Astrocyte of the cerebellum (primary cell): ENCODE measurements at regions not wholly inside any gene's neighbourhood (a gene's known extent, or its start where the extent isn't known, plus 50 kb on each side); places are given as distances from the start of the nearest gene placed in this dataset.

Experiments used
- DNase-seq: peaks from one replicate; pipeline ENCODE4 v3.0.0-alpha.2; 2011; ENCODE audit warnings: low read depth
- H3K4me3 ChIP-seq: 2 replicates; pipeline ENCODE4 v1.5.1; 2011; ENCODE audit warnings: mild to moderate bottlenecking, low read depth, low read length, moderate library complexity
- CTCF ChIP-seq: IDR thresholded peaks from 2 replicates; pipeline ENCODE4 v1.5.1; 2012; ENCODE audit warnings: low read length, low read depth, moderate library complexity, mild to moderate bottlenecking; ENCODE audit errors: missing control alignments
- in situ Hi-C: cut with HindIII; loops from 2 replicates; pipeline ENCODE4 v1.10.0; 2017; ENCODE audit warnings: low sequenced_read_pairs

- in situ Hi-C loops: no loop called here
- H3K4me3 ChIP-seq: no peak overlapping the region
- no peak for DNase-seq
- TF ChIP-seq CTCF: no peak
Measured at GRCh38 chr9:6123416-6123815, 92.2 kb upstream of the IL33 start.

GRCh38 chr9:6121707-6122106 is 93.9 kb upstream of the IL33 start:
- no peak for TF ChIP-seq CTCF
- H3K4me3 ChIP-seq: no peak overlapping the region
- no peak for DNase-seq
- in situ Hi-C loops: no loop called here

DNA sequence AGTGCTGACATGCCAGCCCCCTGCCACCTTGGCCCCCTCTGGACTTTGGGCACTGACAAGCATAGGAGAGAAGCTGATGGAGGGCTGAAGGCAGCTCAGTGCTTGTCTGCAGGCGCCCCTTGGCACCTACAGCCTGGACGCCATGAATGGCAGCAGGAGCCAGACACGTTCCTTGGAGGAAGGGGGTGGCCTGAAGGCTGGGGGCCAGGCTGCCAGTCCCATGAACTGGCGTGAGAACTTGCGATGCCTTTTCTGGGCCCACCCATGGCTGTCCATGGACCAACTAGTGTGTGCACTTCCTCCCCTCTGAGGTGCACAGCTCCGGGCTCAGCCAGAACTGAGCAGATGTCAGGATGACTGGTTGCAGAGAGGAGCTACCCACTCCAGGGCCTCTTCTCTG is 99.0 kb upstream of the RANBP6 start:
- no peak for TF ChIP-seq CTCF
- no peak for DNase-seq
- in situ Hi-C loops: no loop called here
- no peak overlapping the region for H3K4me3 ChIP-seq

- TF ChIP-seq CTCF: no peak
- H3K4me3 ChIP-seq: no peak overlapping the region
- DNase-seq: no peak
- in situ Hi-C loops: no loop called here
Measured at GRCh38 chr9:6113819-6114218, 98.4 kb upstream of the RANBP6 start.

DNA sequence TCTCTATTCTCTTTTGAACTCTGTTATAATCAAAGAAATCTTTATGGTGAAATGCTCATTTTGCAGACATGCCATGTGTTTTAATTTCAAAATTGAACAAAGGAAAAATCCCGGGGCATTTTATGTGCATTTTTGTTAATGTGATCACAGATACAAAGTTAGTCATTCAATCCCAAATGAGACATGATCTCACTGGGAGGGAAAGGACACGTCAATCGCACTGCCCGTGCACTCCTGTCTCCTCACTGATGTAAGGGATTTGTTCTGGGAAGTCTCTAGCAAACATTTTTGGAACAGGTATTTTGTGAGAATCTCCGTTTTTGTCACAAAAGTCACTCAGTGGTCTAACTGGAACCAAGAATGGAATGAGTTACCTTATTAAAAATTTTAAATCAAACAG is 97.9 kb upstream of the RANBP6 start:
- in situ Hi-C loops: no loop called here
- H3K4me3 ChIP-seq: no peak overlapping the region
- DNase-seq: no peak
- no peak for TF ChIP-seq CTCF

DNA sequence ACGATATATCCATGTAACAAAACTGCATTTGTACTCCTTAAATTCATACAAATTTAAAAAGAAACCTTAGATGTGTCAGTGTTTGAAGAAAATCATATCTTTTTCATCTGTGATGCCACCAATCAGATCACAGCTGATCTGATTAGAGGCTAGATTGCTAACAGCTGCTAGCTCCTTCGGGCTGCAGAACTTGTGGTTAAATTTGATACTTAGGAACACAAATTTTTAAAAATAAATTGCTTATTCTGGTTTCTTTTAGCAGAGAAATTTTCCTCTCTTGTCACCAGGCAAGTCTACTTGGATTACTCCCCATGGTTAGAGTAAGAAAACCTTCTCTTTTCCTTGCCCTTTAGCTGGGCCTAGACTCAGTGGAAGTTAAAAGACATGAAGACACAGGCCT is 94.6 kb upstream of the RANBP6 start:
- in situ Hi-C loops: no loop called here
- DNase-seq: no peak
- no peak for TF ChIP-seq CTCF
- H3K4me3 ChIP-seq: no peak overlapping the region

- in situ Hi-C loops: no loop called here
- no peak for DNase-seq
- no peak overlapping the region for H3K4me3 ChIP-seq
- TF ChIP-seq CTCF: no peak
Measured at GRCh38 chr9:6109571-6109970, 94.1 kb upstream of the RANBP6 start.
